ENCODE measurements at regions not wholly inside any gene's neighbourhood (a gene's known extent, or its start where the extent isn't known, plus 50 kb on each side); places are given as distances from the start of the nearest gene placed in this dataset.

DNA sequence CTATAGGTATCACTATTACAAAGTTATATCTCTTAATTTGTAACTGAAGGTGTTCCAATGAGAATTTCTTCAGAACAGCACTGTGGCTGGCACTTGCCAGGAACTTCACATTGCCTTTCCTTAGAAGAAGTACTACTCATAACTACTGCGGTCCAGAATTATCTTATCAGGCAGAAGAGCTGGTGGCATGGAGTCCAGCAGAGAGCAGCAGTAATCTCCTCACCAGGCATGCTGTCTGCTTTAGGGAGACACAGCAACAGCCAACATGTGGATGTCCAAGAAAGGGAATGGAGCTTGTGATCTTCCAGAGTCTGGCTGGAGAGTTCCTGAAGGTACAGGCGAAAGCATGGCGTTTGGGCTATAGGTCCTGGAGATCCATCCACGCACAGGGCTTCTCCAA, 919.7 kb upstream of the NR2F2 start:
- Histone ChIP-seq H3K9me3 (ENCODE audit: low read depth) (no peaks in the 10 kb centered on the region), H3K36me3 (no peaks in the 10 kb centered on the region), H3K27me3 (no peaks in the 10 kb centered on the region), H3K4me1 (ENCODE audit: low read depth) (peaks cover 15% of the 10 kb centered on the region), H3K27ac (no peak overlapping the region), H3K4me3 (no peak overlapping the region)
- DNase-seq (ENCODE audit: low read depth in 1 of 2, low spot score in 1 of 2), result peak in 1 of 2 donors; percentile 26
- TF ChIP-seq, protein P1, sequence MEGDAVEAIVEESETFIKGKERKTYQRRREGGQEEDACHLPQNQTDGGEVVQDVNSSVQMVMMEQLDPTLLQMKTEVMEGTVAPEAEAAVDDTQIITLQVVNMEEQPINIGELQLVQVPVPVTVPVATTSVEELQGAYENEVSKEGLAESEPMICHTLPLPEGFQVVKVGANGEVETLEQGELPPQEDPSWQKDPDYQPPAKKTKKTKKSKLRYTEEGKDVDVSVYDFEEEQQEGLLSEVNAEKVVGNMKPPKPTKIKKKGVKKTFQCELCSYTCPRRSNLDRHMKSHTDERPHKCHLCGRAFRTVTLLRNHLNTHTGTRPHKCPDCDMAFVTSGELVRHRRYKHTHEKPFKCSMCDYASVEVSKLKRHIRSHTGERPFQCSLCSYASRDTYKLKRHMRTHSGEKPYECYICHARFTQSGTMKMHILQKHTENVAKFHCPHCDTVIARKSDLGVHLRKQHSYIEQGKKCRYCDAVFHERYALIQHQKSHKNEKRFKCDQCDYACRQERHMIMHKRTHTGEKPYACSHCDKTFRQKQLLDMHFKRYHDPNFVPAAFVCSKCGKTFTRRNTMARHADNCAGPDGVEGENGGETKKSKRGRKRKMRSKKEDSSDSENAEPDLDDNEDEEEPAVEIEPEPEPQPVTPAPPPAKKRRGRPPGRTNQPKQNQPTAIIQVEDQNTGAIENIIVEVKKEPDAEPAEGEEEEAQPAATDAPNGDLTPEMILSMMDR (IDR thresholded peaks at IDR 0.05; ENCODE audit: low read depth, low read length), result no peak

GRCh38 chr15:95416576-95416975, 913.9 kb upstream of the NR2F2 start:
- no peak overlapping the region for H3K4me3 ChIP-seq
- TF ChIP-seq, protein P1 (IDR thresholded peaks at IDR 0.05; ENCODE audit: low read depth, low read length), result no peak
- H3K27me3 ChIP-seq, result no peaks in the 10 kb centered on the region
- DNase-seq (ENCODE audit: low read depth in 1 of 2, low spot score in 1 of 2), result peak in 1 of 2 donors; percentile 52
- H3K4me1 ChIP-seq (ENCODE audit: low read depth), result peaks cover 15% of the 10 kb centered on the region
- peak overlapping the region; percentile 88 for H3K27ac ChIP-seq
- no peaks in the 10 kb centered on the region for H3K9me3 ChIP-seq (ENCODE audit: low read depth)
- H3K36me3 ChIP-seq, result no peaks in the 10 kb centered on the region

GRCh38 chr15:95417761-95418160, 912.7 kb upstream of the NR2F2 start:
- Histone ChIP-seq H3K27ac (peak overlapping the region; percentile 88), H3K27me3 (no peaks in the 10 kb centered on the region), H3K36me3 (no peaks in the 10 kb centered on the region), H3K9me3 (ENCODE audit: low read depth) (no peaks in the 10 kb centered on the region), H3K4me3 (no peak overlapping the region), H3K4me1 (ENCODE audit: low read depth) (peaks cover 15% of the 10 kb centered on the region)
- TF ChIP-seq, protein P1 (IDR thresholded peaks at IDR 0.05; ENCODE audit: low read depth, low read length), result no peak
- peak in 1 of 2 donors; percentile 36 for DNase-seq (ENCODE audit: low read depth in 1 of 2, low spot score in 1 of 2)

GRCh38 chr15:95422255-95422654, 908.2 kb upstream of the NR2F2 start:
- no peak for DNase-seq (ENCODE audit: low read depth in 1 of 2, low spot score in 1 of 2)
- Histone ChIP-seq H3K4me3 (no peak overlapping the region), H3K36me3 (no peaks in the 10 kb centered on the region), H3K4me1 (ENCODE audit: low read depth) (peaks cover 5% of the 10 kb centered on the region), H3K27ac (no peak overlapping the region), H3K9me3 (ENCODE audit: low read depth) (no peaks in the 10 kb centered on the region), H3K27me3 (no peaks in the 10 kb centered on the region)
- TF ChIP-seq, protein P1 (IDR thresholded peaks at IDR 0.05; ENCODE audit: low read depth, low read length), result no peak

GRCh38 chr15:95425859-95426258, 904.6 kb upstream of the NR2F2 start:
- Histone ChIP-seq H3K4me3 (no peak overlapping the region), H3K4me1 (ENCODE audit: low read depth) (no peaks in the 10 kb centered on the region), H3K27ac (no peak overlapping the region), H3K36me3 (no peaks in the 10 kb centered on the region), H3K27me3 (no peaks in the 10 kb centered on the region), H3K9me3 (ENCODE audit: low read depth) (no peaks in the 10 kb centered on the region)
- DNase-seq (ENCODE audit: low read depth in 1 of 2, low spot score in 1 of 2), result no peak
- TF ChIP-seq, protein P1 (IDR thresholded peaks at IDR 0.05; ENCODE audit: low read depth, low read length), result no peak

DNA sequence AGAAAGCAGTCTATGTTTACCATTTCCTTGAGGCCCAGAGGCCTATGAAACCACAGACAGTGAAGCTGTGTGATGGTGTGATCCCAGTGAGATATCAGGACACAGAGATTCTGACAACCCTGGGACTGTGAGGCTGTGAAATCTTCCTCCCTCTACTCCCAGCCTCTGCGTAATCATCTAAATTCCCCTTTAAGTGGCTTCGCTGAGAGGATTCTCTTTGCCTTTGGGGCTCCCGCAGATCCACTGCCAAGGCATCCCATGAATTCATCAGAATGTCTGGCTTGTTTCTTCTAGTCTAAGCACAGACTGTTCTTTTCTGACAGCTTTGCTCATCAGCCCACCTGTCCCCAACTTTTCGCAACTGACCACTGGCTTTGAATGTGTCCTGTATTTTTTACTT, 901.2 kb upstream of the NR2F2 start:
- no peaks in the 10 kb centered on the region for H3K27me3 ChIP-seq
- H3K4me1 ChIP-seq (ENCODE audit: low read depth), result no peaks in the 10 kb centered on the region
- TF ChIP-seq, protein P1 (IDR thresholded peaks at IDR 0.05; ENCODE audit: low read depth, low read length), result no peak
- no peak overlapping the region for H3K4me3 ChIP-seq
- no peaks in the 10 kb centered on the region for H3K9me3 ChIP-seq (ENCODE audit: low read depth)
- H3K27ac ChIP-seq, result peak overlapping the region; percentile 27
- no peaks in the 10 kb centered on the region for H3K36me3 ChIP-seq
- peak in 1 of 2 donors; percentile 64 for DNase-seq (ENCODE audit: low read depth in 1 of 2, low spot score in 1 of 2)

Data from cardiac muscle cell (in vitro differentiated cells and primary cell).